SK-N-SH (cell line): ENCODE measurements at regions not wholly inside any gene's neighbourhood (a gene's known extent, or its start where the extent isn't known, plus 50 kb on each side); places are given as distances from the start of the nearest gene placed in this dataset.

Experiments used
- CTCF ChIP-seq: fragments of 200-600 bp; sonication (generic); IDR thresholded peaks from 2 replicates; pipeline ENCODE4 v1.6.1; 2017; ENCODE audit warnings: antibody characterized with exemption, mild to moderate bottlenecking, moderate library complexity
- EZH2phosphoT487 ChIP-seq: fragments of 200-600 bp; sonication (generic); IDR thresholded peaks from 2 replicates; pipeline ENCODE4 v1.6.1; 2017; ENCODE audit warnings: low read depth, mixed run types, mild to moderate bottlenecking, antibody characterized with exemption, moderate library complexity, borderline replicate concordance
- MAX ChIP-seq: IDR thresholded peaks from 2 replicates; pipeline ENCODE4 v1.4.0; 2012; ENCODE audit warnings: low read depth
- MEF2A ChIP-seq: IDR thresholded peaks from 2 replicates; pipeline ENCODE4 v1.4.0; 2012; ENCODE audit warnings: low read depth, borderline replicate concordance
- POLR2AphosphoS5 ChIP-seq: IDR thresholded peaks from 2 replicates; pipeline ENCODE4 v1.6.1; 2012; ENCODE audit warnings: low read depth, low read length
- RFX5 ChIP-seq: IDR thresholded peaks from 2 replicates; pipeline ENCODE4 v1.6.1; 2012; ENCODE audit warnings: mild to moderate bottlenecking, improper control_type of control experiment, low read length

DNA sequence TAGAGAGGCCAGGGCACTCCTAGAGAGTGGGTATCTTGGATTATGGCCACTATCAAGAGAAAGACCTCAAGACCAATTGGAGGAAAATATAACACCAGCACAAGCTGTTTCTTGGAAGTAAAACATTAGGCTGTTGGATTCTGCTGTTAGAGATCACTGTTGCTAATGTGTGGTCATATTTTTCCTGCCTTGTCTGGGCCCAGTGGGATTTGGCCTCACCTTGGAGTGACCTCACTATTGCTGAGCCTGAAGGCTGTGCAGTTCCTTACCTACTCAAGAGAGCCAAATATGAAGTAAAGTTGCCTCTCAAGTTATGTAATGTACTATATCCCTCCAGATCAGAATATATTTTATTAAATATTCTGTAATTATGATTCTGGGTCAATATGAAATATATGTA lies 355.4 kb upstream of the CTSO start:
- TF ChIP-seq CTCF (no peak), POLR2AphosphoS5 (no peak), MEF2A (no peak), EZH2phosphoT487 (no peak), MAX (no peak), RFX5 (no peak)
